HG03342 (cell line): ENCODE measurements at regions not wholly inside any gene's neighbourhood (a gene's known extent, or its start where the extent isn't known, plus 50 kb on each side); places are given as distances from the start of the nearest gene placed in this dataset.
"Not testable (repeated sequence)": the region's sequence is repeated elsewhere in the genome, so short reads cannot be mapped to it uniquely, and the experiment has no call there.

Source experiments
- ATAC-seq: cut with Tn5 transposase; IDR thresholded peaks from one replicate; pipeline ENCODE4 v1.9.1; 2021; ENCODE audit warnings: mild to moderate bottlenecking, moderate library complexity; ENCODE audit not compliant: unreplicated experiment

DNA sequence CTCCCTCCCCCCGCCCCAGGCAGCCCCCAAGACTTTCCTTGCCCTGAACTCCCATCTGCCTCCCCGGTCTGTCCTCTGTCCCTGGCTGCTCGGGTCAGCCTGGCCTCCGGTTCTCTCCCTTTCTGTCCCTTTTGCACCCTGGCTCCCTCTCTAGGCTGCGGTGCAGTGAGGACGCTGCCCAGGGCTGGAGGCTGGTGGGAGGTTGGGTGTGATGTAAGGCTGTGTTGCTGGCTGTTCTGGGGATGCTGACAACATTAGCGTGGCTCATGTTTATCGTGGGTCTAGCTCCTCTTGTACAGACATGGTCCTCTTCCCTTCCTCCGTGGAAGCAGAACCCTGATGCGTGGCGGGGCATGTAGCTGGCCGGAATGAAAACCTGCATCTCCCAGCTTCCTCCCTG lies 357.5 kb downstream of the CNTNAP3B start:
- ATAC-seq: not testable (repeated sequence)

- not testable (repeated sequence) for ATAC-seq
Observed at GRCh38 chr9:41754822-41755221, 374.4 kb downstream of the CNTNAP3B start.

GRCh38 chr9:41754403-41754802 lies 374.8 kb downstream of the CNTNAP3B start:
- ATAC-seq: not testable (repeated sequence)

- not testable (repeated sequence) for ATAC-seq
Observed at GRCh38 chr9:41741897-41742296, 387.3 kb downstream of the CNTNAP3B start.

DNA sequence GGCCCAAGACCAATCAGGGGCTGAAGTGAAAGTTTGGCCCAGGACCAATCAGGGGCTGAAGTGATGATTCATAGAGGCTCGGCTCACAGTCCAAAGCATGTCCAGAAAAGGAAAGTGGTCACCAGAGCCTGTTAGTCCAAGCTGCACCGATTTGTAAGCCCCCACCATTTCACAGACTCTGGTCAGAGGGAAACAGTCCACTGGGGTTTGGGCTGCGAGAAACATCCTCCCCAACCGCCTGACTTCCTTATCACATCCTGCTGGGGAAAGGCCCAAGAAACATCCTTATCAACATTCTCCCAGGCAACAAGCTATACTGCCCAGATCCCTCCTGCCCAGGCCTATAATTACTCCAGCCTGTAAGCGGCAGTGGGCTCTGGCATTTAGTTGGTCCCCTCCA lies 388.1 kb downstream of the CNTNAP3B start:
- not testable (repeated sequence) for ATAC-seq

- not testable (repeated sequence) for ATAC-seq
Observed at GRCh38 chr9:41738681-41739080, 390.5 kb downstream of the CNTNAP3B start.

DNA sequence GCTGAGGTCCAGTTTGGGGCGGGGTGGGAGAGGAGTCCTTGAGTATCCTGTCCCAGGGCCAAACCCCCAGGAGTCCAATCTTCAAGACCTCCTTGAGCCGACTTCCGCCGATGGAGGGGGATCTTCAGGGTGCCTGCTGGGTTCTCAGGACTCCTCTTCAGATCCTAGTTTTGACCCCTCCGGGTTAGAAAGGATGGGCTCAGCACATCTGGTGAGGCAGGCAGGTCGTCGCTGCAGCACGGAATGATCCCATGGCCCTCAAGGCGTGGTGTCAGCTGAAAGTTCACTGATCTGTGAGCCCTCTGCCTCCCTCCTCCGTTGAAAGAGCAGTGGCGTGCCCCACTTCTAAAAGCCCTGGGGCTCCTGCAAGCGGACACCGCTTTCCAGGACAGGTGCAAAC lies 430.0 kb downstream of the CNTNAP3B start:
- ATAC-seq: not testable (repeated sequence)

DNA sequence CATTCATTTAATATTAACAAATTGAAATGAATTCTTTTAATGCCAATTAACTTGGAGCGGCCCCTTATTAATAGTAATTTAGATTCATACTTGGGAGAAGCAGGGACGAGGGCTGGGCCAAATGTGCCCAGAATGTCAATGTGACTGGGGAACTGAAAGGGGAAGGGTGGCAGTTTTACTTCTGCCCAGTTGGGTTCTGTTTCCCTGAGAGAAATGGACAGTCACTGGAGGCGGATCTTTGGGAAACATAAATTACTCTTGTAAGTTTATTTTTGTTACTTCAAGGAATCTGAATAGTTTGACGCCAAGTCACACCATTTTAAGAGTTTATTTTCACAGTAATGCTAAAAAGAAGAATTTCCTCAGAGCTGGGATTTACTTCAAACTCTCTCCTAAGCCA lies 432.1 kb downstream of the CNTNAP3B start:
- not testable (repeated sequence) for ATAC-seq

- ATAC-seq: not testable (repeated sequence)
Observed at GRCh38 chr9:41679312-41679711, 449.9 kb downstream of the CNTNAP3B start.

- ATAC-seq: not testable (repeated sequence)
Observed at GRCh38 chr9:41663497-41664036, 465.7 kb downstream of the CNTNAP3B start.

GRCh38 chr9:41658706-41659105 lies 469.6 kb upstream of the ZNG1F start:
- ATAC-seq: not testable (repeated sequence)

- ATAC-seq: not testable (repeated sequence)
Observed at GRCh38 chr9:41658116-41658515, 469.0 kb upstream of the ZNG1F start.

- not testable (repeated sequence) for ATAC-seq
Observed at GRCh38 chr9:41657141-41657540, 468.0 kb upstream of the ZNG1F start.

- not testable (repeated sequence) for ATAC-seq
Observed at GRCh38 chr9:41655071-41655554, 466.0 kb upstream of the ZNG1F start.

GRCh38 chr9:41654349-41654748 lies 465.2 kb upstream of the ZNG1F start:
- ATAC-seq: not testable (repeated sequence)

DNA sequence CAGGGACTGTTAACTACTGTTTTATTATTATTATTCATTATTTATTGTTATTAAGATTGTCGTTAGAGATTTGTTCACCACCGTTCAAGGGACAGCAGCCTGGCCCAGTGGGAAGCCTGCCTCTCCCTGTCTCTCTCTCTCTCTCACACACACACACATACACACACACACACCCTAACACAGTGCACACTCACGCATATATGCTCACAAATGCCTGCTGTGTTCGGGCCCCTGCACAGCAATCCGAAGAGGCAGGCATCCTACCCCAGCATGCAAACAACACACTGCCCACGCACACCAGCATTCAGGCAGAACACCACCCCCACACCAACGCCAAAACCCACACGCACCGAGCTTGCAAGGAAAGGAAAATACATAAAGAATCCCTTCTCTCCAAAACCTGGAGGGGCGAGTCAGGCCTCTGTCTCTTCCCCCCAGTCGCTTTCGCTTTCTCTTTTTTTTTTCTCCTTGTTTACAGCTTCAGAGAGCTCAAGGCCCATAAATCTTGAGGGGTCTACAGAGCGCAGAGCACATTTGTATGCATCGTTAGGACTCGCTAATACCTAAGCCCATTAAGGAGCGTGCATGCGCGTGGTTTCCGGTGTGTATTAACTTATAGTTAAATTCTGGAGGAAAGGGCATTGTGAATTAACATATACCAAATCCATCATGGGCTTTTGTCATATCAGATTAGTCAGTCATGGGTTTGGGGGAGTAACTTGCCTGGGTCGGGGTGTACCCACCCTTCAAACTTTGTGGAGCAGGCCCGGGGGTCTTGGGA lies 464.6 kb upstream of the ZNG1F start:
- not testable (repeated sequence) for ATAC-seq

DNA sequence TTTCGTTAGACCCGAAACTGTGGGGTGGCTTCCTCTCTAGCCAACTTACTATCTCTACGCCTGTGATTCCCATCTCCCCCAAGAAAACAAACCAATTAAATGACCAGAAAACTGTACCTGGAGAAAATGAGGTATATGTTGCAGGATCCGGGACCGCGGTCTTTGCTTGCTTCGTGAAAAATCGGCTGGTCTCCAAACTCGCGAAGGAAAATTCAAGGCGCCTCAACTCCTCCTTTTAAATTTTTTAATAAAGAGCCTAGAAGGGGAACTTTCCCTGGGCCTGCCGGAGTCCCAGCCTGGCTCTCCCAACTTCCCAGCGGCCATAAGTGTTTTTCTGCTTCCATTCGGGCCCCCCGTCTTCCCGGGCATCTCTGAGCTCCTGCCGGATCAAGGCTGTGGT lies 463.7 kb upstream of the ZNG1F start:
- not testable (repeated sequence) for ATAC-seq

- ATAC-seq: not testable (repeated sequence)
Observed at GRCh38 chr9:41652100-41652713, 463.1 kb upstream of the ZNG1F start.

DNA sequence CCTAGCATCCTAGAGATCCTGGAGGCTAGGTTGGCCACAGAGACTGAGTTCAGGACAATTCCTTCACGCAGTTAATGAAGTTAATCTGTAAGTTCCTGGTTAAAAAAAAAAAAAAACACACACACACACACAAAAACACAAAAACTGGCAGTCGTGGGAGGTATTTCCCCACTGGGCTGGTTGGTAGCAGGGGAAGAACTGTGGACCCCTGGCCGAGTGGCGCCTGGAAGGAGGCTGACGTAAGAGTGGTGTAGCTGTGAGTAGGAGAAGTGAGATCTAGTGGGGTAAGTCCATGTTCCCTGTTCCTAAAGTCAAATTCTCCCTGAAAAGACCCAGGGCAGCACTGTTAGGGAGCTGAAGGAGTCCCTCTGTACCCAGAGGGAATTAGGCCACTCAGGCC lies 461.0 kb upstream of the ZNG1F start:
- not testable (repeated sequence) for ATAC-seq

- ATAC-seq: not testable (repeated sequence)
Observed at GRCh38 chr9:41648564-41648963, 459.4 kb upstream of the ZNG1F start.

DNA sequence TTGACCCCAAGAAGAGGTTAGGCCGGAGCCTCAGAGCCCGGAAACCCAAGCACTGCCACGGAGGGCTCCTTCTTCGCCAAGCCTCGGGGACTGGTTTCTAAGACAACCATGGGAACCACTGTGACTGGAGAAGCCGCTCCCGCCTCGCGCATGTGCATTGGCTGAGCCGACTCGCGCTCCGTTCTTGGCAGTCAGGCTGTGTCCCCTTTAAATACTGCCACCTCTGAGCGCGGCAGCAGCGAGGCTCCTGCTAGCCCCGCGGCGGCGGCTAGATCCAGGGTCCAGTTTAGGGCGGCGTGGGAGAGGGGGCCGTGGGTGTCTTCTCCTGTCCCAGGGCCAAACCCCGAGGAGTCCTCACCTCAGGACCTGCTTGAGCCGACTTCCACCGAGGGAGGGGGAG lies 457.1 kb upstream of the ZNG1F start:
- not testable (repeated sequence) for ATAC-seq
